H1 (cell line): ENCODE measurements at regions not wholly inside any gene's neighbourhood (a gene's known extent, or its start where the extent isn't known, plus 50 kb on each side); places are given as distances from the start of the nearest gene placed in this dataset.

Experiments used
- CTCF ChIA-PET: fragments of 300-600 bp; sonication (Branson Sonifier 250); formaldehyde crosslinking; loops from one replicate; lab custom pipeline; 2021; ENCODE audit not compliant: partially characterized antibody; lab: Charles Lee
- POLR2A ChIA-PET: fragments of 300-600 bp; sonication (Branson Sonifier 250); formaldehyde crosslinking; loops from one replicate; lab custom pipeline; 2021; ENCODE audit warnings: inconsistent platforms; ENCODE audit not compliant: partially characterized antibody; lab: Charles Lee
- DNase-seq, 2 experiments: peaks; one replicate each; pipeline versions ENCODE4 v3.0.0 to v3.0.0-alpha.2; 2010 to 2022; ENCODE audit warnings: low spot score in 2 of 2, low read depth in 1 of 2, mixed read lengths in 1 of 2
- FAIRE-seq: peaks from 2 replicates; lab custom pipeline; 2011; peaks lifted over from hg19 to GRCh38; lab: Jason Lieb, UNC
- H2AFZ ChIP-seq: 2 replicates; pipeline ENCODE4 v1.8.1; 2012; ENCODE audit warnings: low read length, inconsistent platforms
- H2AK5ac ChIP-seq: 2 replicates; pipeline ENCODE4 v1.6.1; 2013; ENCODE audit warnings: low read depth, low read length
- H2BK120ac ChIP-seq: replicated peaks from 2 replicates; pipeline ENCODE3; 2013; ENCODE audit warnings: low read depth, low read length, inconsistent platforms
- H2BK12ac ChIP-seq: 2 replicates; pipeline ENCODE4 v1.6.1; 2013; ENCODE audit warnings: low read depth, low read length
- H2BK15ac ChIP-seq: 2 replicates; pipeline ENCODE4 v1.6.1; 2013; ENCODE audit warnings: low read length
- H2BK20ac ChIP-seq: 2 replicates; pipeline ENCODE4 v1.6.1; 2013; ENCODE audit warnings: low read length
- H2BK5ac ChIP-seq: 2 replicates; pipeline ENCODE4 v1.6.1; 2013; ENCODE audit warnings: low read depth, low read length
- H3K14ac ChIP-seq: 2 replicates; pipeline ENCODE4 v1.6.1; 2013; ENCODE audit warnings: inconsistent platforms; ENCODE audit not compliant: insufficient read length
- H3K18ac ChIP-seq: 2 replicates; pipeline ENCODE4 v1.6.1; 2013; ENCODE audit warnings: low read length; ENCODE audit errors: extremely low read depth
- H3K23ac ChIP-seq: 2 replicates; pipeline ENCODE4 v1.6.1; 2013; ENCODE audit warnings: inconsistent platforms; ENCODE audit not compliant: insufficient read length
- H3K23me2 ChIP-seq: 2 replicates; pipeline ENCODE4 v1.6.1; 2013; ENCODE audit warnings: low read depth, low read length
- H3K27ac ChIP-seq: 2 replicates; pipeline ENCODE4 v1.6.1; 2011; ENCODE audit warnings: low read depth, low read length, inconsistent platforms
- H3K27me3 ChIP-seq, 4 experiments: replicated peaks in 1 of 4; 1 replicate in 1 of 4; 2 replicates in 3 of 4; pipeline versions ENCODE4 v1.6.1 to v1.8.1; 2011 to 2013; ENCODE audit warnings: low read length in 3 of 4, mild to moderate bottlenecking in 3 of 4, inconsistent platforms in 2 of 4, mixed read lengths in 2 of 4, moderate library complexity in 1 of 4; ENCODE audit not compliant: control insufficient read depth in 3 of 4, insufficient read depth in 3 of 4; ENCODE audit errors: extremely low read depth in 1 of 4
- H3K36me3 ChIP-seq, 4 experiments: 2 replicates each; pipeline versions ENCODE4 v1.6.1 to v1.8.1; 2011 to 2013; ENCODE audit warnings: mild to moderate bottlenecking in 4 of 4, low read length in 3 of 4, moderate library complexity in 2 of 4, control low read depth in 1 of 4, inconsistent platforms in 1 of 4; ENCODE audit not compliant: insufficient read depth in 4 of 4, control insufficient read depth in 2 of 4
- H3K4ac ChIP-seq: replicated peaks from 2 replicates; pipeline ENCODE3; 2013; ENCODE audit warnings: low read length, low read depth, mixed read lengths, inconsistent platforms; ENCODE audit not compliant: insufficient read length
- H3K4me1 ChIP-seq, 4 experiments: replicated peaks in 1 of 4; 1 replicate in 1 of 4; 2 replicates in 3 of 4; pipeline versions ENCODE4 v1.6.1 to v1.8.1; 2011 to 2013; ENCODE audit warnings: low read length in 3 of 4, inconsistent platforms in 2 of 4, mixed read lengths in 1 of 4; ENCODE audit not compliant: insufficient read depth in 4 of 4, control insufficient read depth in 3 of 4
- H3K4me2 ChIP-seq, 2 experiments: 2 replicates each; pipeline versions ENCODE4 v1.6.1 to v1.8.1; 2011 to 2013; ENCODE audit warnings: low read depth in 2 of 2, low read length in 2 of 2, control low read depth in 1 of 2, inconsistent platforms in 1 of 2, mild to moderate bottlenecking in 1 of 2; ENCODE audit not compliant: insufficient read depth in 1 of 2
- H3K4me3 ChIP-seq, 4 experiments: fragments of 200-600, 300-600 bp in 1 of 4; sonication (generic), shearing (Covaris generic), sonication (Bioruptor Twin) in 1 of 4; 2 replicates each; pipeline versions ENCODE4 v1.5.1 to v1.8.1; 2011 to 2016; ENCODE audit warnings: low read length in 4 of 4, low read depth in 3 of 4, control low read depth in 2 of 4, inconsistent platforms in 2 of 4, mild to moderate bottlenecking in 2 of 4, mixed read lengths in 1 of 4, moderate library complexity in 1 of 4; ENCODE audit not compliant: insufficient read depth in 2 of 4; ENCODE audit errors: extremely low read depth in 1 of 4
- H3K56ac ChIP-seq: replicated peaks from 2 replicates; pipeline ENCODE3; 2013; ENCODE audit warnings: low read depth, mild to moderate bottlenecking, mixed read lengths, low read length, inconsistent platforms; ENCODE audit not compliant: insufficient read length
- H3K79me1 ChIP-seq: 2 replicates; pipeline ENCODE4 v1.6.1; 2013; ENCODE audit warnings: low read depth, low read length, control low read depth
- H3K79me2 ChIP-seq, 2 experiments: 2 replicates each; pipeline versions ENCODE4 v1.6.1 to v1.8.1; 2012 to 2013; ENCODE audit warnings: low read length in 2 of 2, mild to moderate bottlenecking in 2 of 2, inconsistent platforms in 1 of 2; ENCODE audit not compliant: insufficient read depth in 2 of 2, control insufficient read depth in 1 of 2
- H3K9ac ChIP-seq, 4 experiments: replicated peaks in 1 of 4; 1 replicate in 1 of 4; 2 replicates in 3 of 4; pipeline versions ENCODE4 v1.6.1 to v1.8.1; 2011 to 2013; ENCODE audit warnings: low read depth in 3 of 4, low read length in 3 of 4, control low read depth in 2 of 4, mild to moderate bottlenecking in 2 of 4, moderate library complexity in 2 of 4, inconsistent platforms in 1 of 4; ENCODE audit errors: extremely low read depth in 1 of 4
- H3K9me3 ChIP-seq, 2 experiments: 2 replicates each; pipeline versions ENCODE4 v1.6.1 to v1.8.1; 2012 to 2013; ENCODE audit warnings: mild to moderate bottlenecking in 2 of 2, moderate library complexity in 2 of 2, control low read depth in 1 of 2, inconsistent platforms in 1 of 2, low read depth in 1 of 2, low read length in 1 of 2, mixed read lengths in 1 of 2; ENCODE audit not compliant: insufficient read depth in 2 of 2
- H4K20me1 ChIP-seq, 2 experiments: replicated peaks in 1 of 2; 2 replicates each; pipeline versions ENCODE3 to v1.8.1; 2011 to 2013; ENCODE audit warnings: inconsistent platforms in 2 of 2, low read length in 2 of 2, mild to moderate bottlenecking in 1 of 2; ENCODE audit not compliant: insufficient read depth in 2 of 2, control insufficient read depth in 1 of 2
- H4K5ac ChIP-seq: 2 replicates; pipeline ENCODE4 v1.6.1; 2013; ENCODE audit warnings: low read length, low read depth, mixed read lengths, inconsistent platforms; ENCODE audit not compliant: insufficient read length
- H4K8ac ChIP-seq: 2 replicates; pipeline ENCODE4 v1.8.0; 2013; ENCODE audit warnings: mild to moderate bottlenecking, moderate library complexity, low read length, inconsistent platforms; ENCODE audit not compliant: insufficient read depth; ENCODE audit errors: extremely low read depth
- H4K91ac ChIP-seq: replicated peaks from 2 replicates; pipeline ENCODE3; 2013; ENCODE audit warnings: low read length, mixed read lengths, inconsistent platforms; ENCODE audit not compliant: insufficient read length
- FOSL1 ChIP-seq: IDR thresholded peaks from 2 replicates; pipeline ENCODE4 v1.6.1; 2011; ENCODE audit warnings: mild to moderate bottlenecking, low read depth, low read length, moderate library complexity; ENCODE audit not compliant: insufficient read depth
- KDM1A ChIP-seq: fragments of 200-600, 300-600 bp; sonication (generic); IDR thresholded peaks from 2 replicates; pipeline ENCODE4 v1.7.1; 2016; ENCODE audit warnings: mild to moderate bottlenecking, low read length, borderline replicate concordance
- SAP30 ChIP-seq: fragments of 300-600 bp; sonication (generic); IDR thresholded peaks from 2 replicates; pipeline ENCODE4 v1.7.1; 2012; ENCODE audit warnings: low read length, moderate library complexity, mild to moderate bottlenecking, inconsistent platforms; ENCODE audit not compliant: insufficient read depth, insufficient replicate concordance
- SIX5 ChIP-seq: IDR thresholded peaks from 2 replicates; pipeline ENCODE4 v1.6.1; 2011; ENCODE audit warnings: mild to moderate bottlenecking, low read depth, low read length
- WGBS, 2 experiments: shearing (Covaris generic) in 1 of 2; methylation state at CpG; one replicate each; pipeline versions ENCODE4 v1.1.6 to v1.1.7; 2013 to 2015; ENCODE audit warnings: low lambda C conversion rate in 2 of 2, mixed read lengths in 2 of 2, inconsistent platforms in 1 of 2, low coverage in 1 of 2, missing lambda C conversion rate in 1 of 2; ENCODE audit not compliant: insufficient replicate concordance in 2 of 2, insufficient coverage in 1 of 2, insufficient read length in 1 of 2; ENCODE audit errors: extremely low coverage in 1 of 2, missing lambda C conversion rate in 1 of 2; 5-methylcytosine and 5-hydroxymethylcytosine counted together

GRCh38 chr6:88442737-88443136 lies 276.6 kb upstream of the CNR1 start:
- H3K4me3 ChIP-seq = no peak overlapping the region
- H3K27me3 ChIP-seq = no peaks in the 10 kb centered on the region
- no peak for FAIRE-seq
- H3K79me1 ChIP-seq = no peaks in the 10 kb centered on the region
- TF ChIP-seq FOSL1 (no peak), SIX5 (no peak), SAP30 (no peak), KDM1A (no peak)
- no peak overlapping the region for H3K9ac ChIP-seq
- H2AFZ ChIP-seq = no peak overlapping the region
- no peak overlapping the region for H3K4ac ChIP-seq
- ChIA-PET POLR2A (no interaction called here), CTCF (no interaction called here)
- no peak overlapping the region for H4K8ac ChIP-seq
- H3K23me2 ChIP-seq = no peaks in the 10 kb centered on the region
- H2BK20ac ChIP-seq = no peak overlapping the region
- no peak for DNase-seq
- H3K27ac ChIP-seq = no peak overlapping the region
- no peak overlapping the region for H3K56ac ChIP-seq
- no peaks in the 10 kb centered on the region for H3K79me2 ChIP-seq
- H3K18ac ChIP-seq = no peak overlapping the region
- 93% methylated on average over 4 of the region's 4 CpGs; no CpG with 5 or more reads in 1 of the 2 experiments for WGBS, 2 experiments
- no peak overlapping the region for H2BK5ac ChIP-seq
- H3K36me3 ChIP-seq = no peaks in the 10 kb centered on the region
- no peak overlapping the region for H3K23ac ChIP-seq
- no peak overlapping the region for H2BK12ac ChIP-seq
- H3K4me2 ChIP-seq = no peak overlapping the region
- H4K20me1 ChIP-seq = no peaks in the 10 kb centered on the region
- H4K91ac ChIP-seq = no peak overlapping the region
- H4K5ac ChIP-seq = no peak overlapping the region
- H3K4me1 ChIP-seq = no peaks in the 10 kb centered on the region
- no peak overlapping the region for H2BK120ac ChIP-seq
- no peaks in the 10 kb centered on the region for H3K9me3 ChIP-seq
- no peak overlapping the region for H3K14ac ChIP-seq
- H2AK5ac ChIP-seq = no peak overlapping the region
- no peak overlapping the region for H2BK15ac ChIP-seq
